GM12878 (cell line): ENCODE measurements at regions not wholly inside any gene's neighbourhood (a gene's known extent, or its start where the extent isn't known, plus 50 kb on each side); places are given as distances from the start of the nearest gene placed in this dataset.
A peak's percentile ranks its signal among the peaks of the same experiment; 100 is the strongest.

ENCODE experiments used
- ATAC-seq: fragments of 200-7000 bp; cut with Tn5 transposase; 3 replicates; pipeline ENCODE4 v1.9.1; 2020; ENCODE audit warnings: mild to moderate bottlenecking, moderate library complexity
- BruUV-seq: library from RNA; stranded (reverse); fragments of 400-500 nt; replicated peaks from 2 replicates; lab custom pipeline; 2021; lab: Mats Ljungman, UMichigan
- CTCF ChIA-PET: fragments of 300-600 bp; sonication (Branson Sonifier 250); formaldehyde crosslinking; extraction: SDS; loops from one replicate; lab custom pipeline; 2021; ENCODE audit warnings: inconsistent platforms; lab: Yijun Ruan, JAX
- POLR2A ChIA-PET: fragments of 350-600 bp; formaldehyde crosslinking; extraction: SDS; loops from one replicate; lab custom pipeline; 2021; ENCODE audit warnings: inconsistent platforms; lab: Charles Lee
- RAD21 ChIA-PET: fragments of 300-600 bp; sonication (Branson Sonifier 250); formaldehyde crosslinking; loops from one replicate; lab custom pipeline; 2023; ENCODE audit warnings: antibody characterized with exemption; ENCODE audit not compliant: unreplicated experiment; lab: Charles Lee
- SMC1A ChIA-PET: fragments of 300-600 bp; sonication (Branson Sonifier 250); formaldehyde crosslinking; loops from one replicate; lab custom pipeline; 2023; ENCODE audit not compliant: unreplicated experiment, uncharacterized antibody; lab: Charles Lee
- DNase-seq: peaks from one replicate; pipeline ENCODE4 v3.0.0-alpha.2; 2011; ENCODE audit warnings: low read depth, low spot score
- FAIRE-seq: peaks from 3 replicates; lab custom pipeline; 2011; peaks lifted over from hg19 to GRCh38; lab: Jason Lieb, UNC
- H2AFZ ChIP-seq: 2 replicates; pipeline ENCODE4 v1.6.0; 2011; ENCODE audit warnings: low read depth, low read length, control low read depth; ENCODE audit not compliant: control insufficient read depth
- H3K27ac ChIP-seq: 2 replicates; pipeline ENCODE4 v1.5.1; 2011; ENCODE audit warnings: control low read depth; ENCODE audit not compliant: control insufficient read depth, insufficient read depth
- H3K27me3 ChIP-seq, 2 experiments: replicated peaks in 1 of 2; 2 replicates each; pipeline versions ENCODE4 v1.6.0 to v1.6.1; 2011; ENCODE audit warnings: low read length in 1 of 2; ENCODE audit not compliant: control insufficient read depth in 2 of 2, insufficient read depth in 2 of 2
- H3K36me3 ChIP-seq, 2 experiments: 2 replicates each; pipeline ENCODE4 v1.5.1; 2011; ENCODE audit warnings: low read length in 1 of 2; ENCODE audit not compliant: control insufficient read depth in 2 of 2, insufficient read depth in 2 of 2
- H3K4me1 ChIP-seq: 2 replicates; pipeline ENCODE4 v1.6.1; 2011; ENCODE audit warnings: mild to moderate bottlenecking, low read length, moderate library complexity, mixed read lengths; ENCODE audit not compliant: control insufficient read depth, insufficient read depth
- H3K4me2 ChIP-seq: 2 replicates; pipeline ENCODE4 v1.6.0; 2011; ENCODE audit warnings: control low read depth; ENCODE audit not compliant: control insufficient read depth, insufficient read depth
- H3K4me3 ChIP-seq: fragments of 200-600 bp; sonication (generic); 2 replicates; pipeline ENCODE4 v1.5.1; 2016
- H3K79me2 ChIP-seq: 2 replicates; pipeline ENCODE4 v1.6.0; 2011; ENCODE audit warnings: low read length; ENCODE audit not compliant: control insufficient read depth, insufficient read depth
- H3K9ac ChIP-seq: 2 replicates; pipeline ENCODE4 v1.8.0; 2011; ENCODE audit warnings: low read length, control low read depth, mixed read lengths; ENCODE audit not compliant: control insufficient read depth, insufficient read depth
- H3K9me3 ChIP-seq: replicated peaks from 3 replicates; pipeline ENCODE4 v1.5.1; 2011; ENCODE audit warnings: mild to moderate bottlenecking, low read length; ENCODE audit not compliant: control insufficient read depth, insufficient read depth
- H4K20me1 ChIP-seq: 2 replicates; pipeline ENCODE4 v1.6.0; 2011; ENCODE audit not compliant: control insufficient read depth, insufficient read depth
- BCL3 ChIP-seq: IDR thresholded peaks from 2 replicates; pipeline ENCODE4 v1.6.1; 2011; ENCODE audit warnings: borderline replicate concordance, low read depth, mild to moderate bottlenecking, moderate library complexity, low read length; ENCODE audit not compliant: insufficient read depth, poor library complexity, severe bottlenecking
- EED ChIP-seq: sonication (generic); IDR thresholded peaks from 2 replicates; pipeline ENCODE4 v1.6.1; 2016; ENCODE audit warnings: antibody characterized with exemption, low read depth
- EP300 ChIP-seq, 2 experiments: fragments of 150-350 bp in 1 of 2; IDR thresholded peaks; 2 replicates each; pipeline ENCODE4 v1.6.1; 2011 to 2012; ENCODE audit warnings: low read depth in 2 of 2, low read length in 2 of 2, borderline replicate concordance in 1 of 2, improper control_type of control experiment in 1 of 2, inconsistent platforms in 1 of 2; ENCODE audit not compliant: control insufficient read depth in 1 of 2
- ETV6 ChIP-seq, 2 experiments: fragments of 450-650 bp in 1 of 2; IDR thresholded peaks in 1 of 2; conservative IDR thresholded peaks in 1 of 2; 2 replicates each; pipeline ENCODE4 v1.6.1; 2014; ENCODE audit warnings: antibody characterized with exemption in 1 of 2, borderline replicate concordance in 1 of 2, low read depth in 1 of 2, mild to moderate bottlenecking in 1 of 2, moderate library complexity in 1 of 2
- EZH2 ChIP-seq: IDR thresholded peaks from 2 replicates; pipeline ENCODE4 v1.6.1; 2012; ENCODE audit warnings: low read depth, mild to moderate bottlenecking, control low read depth, inconsistent platforms, low read length, borderline replicate concordance; ENCODE audit not compliant: control insufficient read depth
- FOXM1 ChIP-seq: IDR thresholded peaks from 2 replicates; pipeline ENCODE4 v1.6.1; 2012; ENCODE audit warnings: low read depth, mild to moderate bottlenecking, inconsistent platforms, low read length, moderate library complexity
- GABPA ChIP-seq: IDR thresholded peaks from 2 replicates; pipeline ENCODE4 v1.6.1; 2014; ENCODE audit warnings: antibody characterized with exemption, low read depth, mild to moderate bottlenecking, inconsistent platforms
- HSF1 ChIP-seq: fragments of 150-350 bp; IDR thresholded peaks from 2 replicates; pipeline ENCODE4 v1.6.1; 2014; ENCODE audit warnings: mild to moderate bottlenecking, low read depth, low read length
- JUNB ChIP-seq: IDR thresholded peaks from 2 replicates; pipeline ENCODE4 v1.6.1; 2016; ENCODE audit warnings: antibody characterized with exemption, mild to moderate bottlenecking
- MEF2B ChIP-seq: fragments of 450-650 bp; IDR thresholded peaks from 2 replicates; pipeline ENCODE4 v1.6.1; 2018; ENCODE audit warnings: mild to moderate bottlenecking, moderate library complexity; ENCODE audit not compliant: partially characterized antibody, poor library complexity, severe bottlenecking
- NR2F1 ChIP-seq: fragments of 450-650 bp; conservative IDR thresholded peaks from 2 replicates; pipeline ENCODE4 v1.6.1; 2017; ENCODE audit warnings: mild to moderate bottlenecking
- PAX5 ChIP-seq: IDR thresholded peaks from 2 replicates; pipeline ENCODE4 v1.6.1; 2011; ENCODE audit warnings: low read depth, low read length, borderline replicate concordance
- POU2F2 ChIP-seq: IDR thresholded peaks from 3 replicates; pipeline ENCODE4 v1.6.1; 2011; ENCODE audit warnings: low read depth, mild to moderate bottlenecking, low read length, borderline replicate concordance
- RELA ChIP-seq: fragments of 450-650 bp; IDR thresholded peaks from 2 replicates; pipeline ENCODE4 v1.8.0; 2014; ENCODE audit warnings: borderline replicate concordance; ENCODE audit not compliant: partially characterized antibody
- RFX5 ChIP-seq: IDR thresholded peaks from 2 replicates; pipeline ENCODE4 v1.6.1; 2011; ENCODE audit warnings: low read depth, low read length, improper control_type of control experiment
- RUNX3 ChIP-seq: IDR thresholded peaks from 2 replicates; pipeline ENCODE4 v1.6.1; 2012; ENCODE audit warnings: low read length, inconsistent platforms
- SMC3 ChIP-seq: IDR thresholded peaks from 2 replicates; pipeline ENCODE4 v1.6.1; 2011; ENCODE audit warnings: low read length, improper control_type of control experiment, borderline replicate concordance
- SP1 ChIP-seq: IDR thresholded peaks from one replicate; pipeline ENCODE4 v1.6.1; 2011; ENCODE audit warnings: low read depth, low read length
- TAF1 ChIP-seq: IDR thresholded peaks from 2 replicates; pipeline ENCODE4 v1.6.1; 2011; ENCODE audit warnings: mild to moderate bottlenecking, low read depth, low read length, borderline replicate concordance
- YY1 ChIP-seq: IDR thresholded peaks from 2 replicates; pipeline ENCODE4 v1.6.1; 2011; ENCODE audit warnings: low read depth, mild to moderate bottlenecking, low read length
- WGBS: methylation state at CpG from one replicate; pipeline ENCODE4 v1.1.6; 2016; ENCODE audit warnings: low lambda C conversion rate; ENCODE audit not compliant: insufficient replicate concordance, insufficient coverage; ENCODE audit errors: missing lambda C conversion rate; 5-methylcytosine and 5-hydroxymethylcytosine counted together
- in situ Hi-C: fragments of 300-500 bp; cut with MboI; formaldehyde crosslinking; loops from 9 replicates; pipeline ENCODE4 v1.14.3; 2018; ENCODE audit warnings: mixed read lengths
- intact Hi-C: fragments of 100-400 bp; cut with micrococcal nuclease; formaldehyde crosslinking; loops from one replicate; pipeline ENCODE4 v1.14.2; 2022; ENCODE audit not compliant: unreplicated experiment

- intact Hi-C loops: loop anchor here (1.0 to 10.0 kb wide), 4 partner anchors 9 to 531 kb away; partner anchors contain the start of gene TJP2
- TSS peak; percentile 99 for BruUV-seq
- ATAC-seq (peak; percentile 83), DNase-seq (peak; percentile 63), FAIRE-seq (peak; percentile 57)
- Histone ChIP-seq H4K20me1 (no peaks in the 10 kb centered on the region), H3K4me1 (peaks cover 49% of the 10 kb centered on the region), H3K9me3 (no peaks in the 10 kb centered on the region), H3K36me3 (no peaks in the 10 kb centered on the region), H3K27ac (peak overlapping the region; percentile 76), H3K4me3 (peak overlapping the region; percentile 36; the same call in 1 of the 2 replicates), H3K27me3 (no peaks in the 10 kb centered on the region), H3K4me2 (peak overlapping the region; percentile 85), H2AFZ (peak overlapping the region; percentile 95), H3K79me2 (no peaks in the 10 kb centered on the region), H3K9ac (peak overlapping the region; percentile 51)
- ChIA-PET POLR2A (interaction anchor here (1.5 kb wide), 2 partner anchors 12 to 26 kb away, joined by 4 read pairs; no protein-coding TSS in a partner anchor), CTCF (interaction anchor here (1.0 to 1.5 kb wide), 4 partner anchors 10 to 64 kb away, joined by 3 to 4 read pairs (median 3); no protein-coding TSS in a partner anchor), RAD21 (interaction anchor here (1.0 kb wide), 1 partner anchor 39 kb away, joined by 3 read pairs; no protein-coding TSS in a partner anchor), SMC1A (interaction anchor here (0.6 to 4.4 kb wide), 4 partner anchors 8 to 38 kb away, joined by 3 to 11 read pairs (median 8); no protein-coding TSS in a partner anchor)
- in situ Hi-C loops: loop anchor here (25.0 kb wide), 2 partner anchors 107 to 1768 kb away; partner anchors contain the start of genes KLF9 and TMEM252
- WGBS: 0% methylated on average over 11 of the region's 11 CpGs
- TF ChIP-seq SMC3 (no peak), YY1 (peak; percentile 96), EP300 (IDR thresholded peaks at IDR 0.05; ENCODE audit: borderline replicate concordance in 1 of 2, control insufficient read depth in 1 of 2, low read depth in 2 of 2, low read length in 2 of 2) (0 out of 4 replicates have a peak, but pooled peaks have one; percentile 18 to 46), BCL3 (no peak), SP1 (no peak), MEF2B (peak; percentile 12), PAX5 (peak; percentile 57; the same call in 1 of the 2 replicates), TAF1 (peak; percentile 38; the same call in 1 of the 2 replicates), EED (peak; percentile 81), JUNB (peak; percentile 43), GABPA (peak; percentile 53), ETV6 (conservative IDR thresholded peaks at IDR 0.05 in 1 of 2, IDR thresholded peaks at IDR 0.05 in 1 of 2; ENCODE audit: borderline replicate concordance in 1 of 2, low read depth in 1 of 2) (peak in 1 of 2 experiments; percentile 81; a peak in 2 of 4 replicates), EZH2 (no peak), FOXM1 (peak; percentile 75; the same call in 1 of the 2 replicates), POU2F2 (peak; percentile 53; the same call in 1 of the 3 replicates), RFX5 (no peak), RELA (peak; percentile 31), NR2F1 (peak; percentile 96), HSF1 (no peak), RUNX3 (peak; percentile 79)
Measured at GRCh38 chr9:68643901-68644809, 60.9 kb upstream of the PIP5K1B start.
